Left ventricle myocardium inferior (tissue), 1 donor: ENCODE measurements at regions not wholly inside any gene's neighbourhood (a gene's known extent, or its start where the extent isn't known, plus 50 kb on each side); places are given as distances from the start of the nearest gene placed in this dataset.
A peak's percentile ranks its signal among the peaks of the same experiment; 100 is the strongest.

Experiments
- DNase-seq: peaks from one replicate; pipeline ENCODE4 v3.0.0-alpha.2; 2020
- H3K27ac ChIP-seq: fragments of 200-600 bp; replicated peaks from 2 replicates; pipeline ENCODE4 v1.8.0; 2021
- H3K27me3 ChIP-seq: fragments of 200-600 bp; 2 replicates; pipeline ENCODE4 v1.8.0; 2021; ENCODE audit warnings: low read depth
- H3K36me3 ChIP-seq: fragments of 200-600 bp; 2 replicates; pipeline ENCODE4 v1.8.0; 2021
- H3K4me1 ChIP-seq: fragments of 200-600 bp; 2 replicates; pipeline ENCODE4 v1.8.0; 2021
- H3K4me3 ChIP-seq: fragments of 200-600 bp; 2 replicates; pipeline ENCODE4 v1.8.0; 2021; ENCODE audit warnings: mild to moderate bottlenecking, moderate library complexity
- H3K9me3 ChIP-seq: fragments of 200-600 bp; replicated peaks from 2 replicates; pipeline ENCODE4 v1.8.0; 2021
- CTCF ChIP-seq: fragments of 200-600 bp; IDR thresholded peaks from 2 replicates; pipeline ENCODE4 v1.8.0; 2021; ENCODE audit warnings: antibody characterized with exemption, mild to moderate bottlenecking, borderline replicate concordance
- intact Hi-C: fragments of 100-400 bp; cut with micrococcal nuclease; formaldehyde crosslinking; loops from one replicate; pipeline ENCODE4 v1.11.0; 2022
- donor health status: DM: no; HTN: yes; CAD: no; lungs with severe emphysema.

- intact Hi-C loops = no loop called here
- Histone ChIP-seq H3K36me3 (no peaks in the 10 kb centered on the region), H3K27ac (no peak overlapping the region), H3K9me3 (peaks cover 5% of the 10 kb centered on the region), H3K4me1 (peaks cover 41% of the 10 kb centered on the region), H3K27me3 (peaks cover 80% of the 10 kb centered on the region), H3K4me3 (no peak overlapping the region)
- DNase-seq = no peak
- no peak for TF ChIP-seq CTCF
Observed at GRCh38 chr22:49668402-49668801, 159.3 kb downstream of the BRD1 start.

GRCh38 chr22:49667236-49667635 lies 160.4 kb downstream of the BRD1 start:
- peak; percentile 52 for DNase-seq
- H3K27me3 ChIP-seq = peaks cover 86% of the 10 kb centered on the region

GRCh38 chr22:49666146-49666809 lies 161.4 kb downstream of the BRD1 start:
- Histone ChIP-seq H3K4me3 (peak overlapping the region; percentile 38), H3K4me1 (peaks cover 40% of the 10 kb centered on the region)

More at GRCh38 chr22:49667236-49667635, 160.4 kb downstream of the BRD1 start:
- intact Hi-C loops = no loop called here
- no peak for TF ChIP-seq CTCF
- Histone ChIP-seq H3K4me1 (peaks cover 41% of the 10 kb centered on the region), H3K36me3 (no peaks in the 10 kb centered on the region), H3K4me3 (peak overlapping the region; percentile 38), H3K9me3 (peaks cover 5% of the 10 kb centered on the region), H3K27ac (peak overlapping the region; percentile 82)

GRCh38 chr22:49664891-49665290 lies 162.8 kb downstream of the BRD1 start:
- Histone ChIP-seq H3K4me1 (peaks cover 28% of the 10 kb centered on the region), H3K36me3 (no peaks in the 10 kb centered on the region), H3K4me3 (peak overlapping the region; percentile 3), H3K9me3 (peaks cover 5% of the 10 kb centered on the region), H3K27ac (peak overlapping the region; percentile 23), H3K27me3 (peaks cover 86% of the 10 kb centered on the region)
- TF ChIP-seq CTCF = no peak
- intact Hi-C loops = no loop called here
- DNase-seq = no peak

More at GRCh38 chr22:49666146-49666809, 161.4 kb downstream of the BRD1 start:
- intact Hi-C loops = no loop called here
- Histone ChIP-seq H3K9me3 (peaks cover 5% of the 10 kb centered on the region), H3K36me3 (no peaks in the 10 kb centered on the region), H3K27me3 (peaks cover 86% of the 10 kb centered on the region), H3K27ac (peak overlapping the region; percentile 82)
- no peak for DNase-seq
- TF ChIP-seq CTCF = no peak

GRCh38 chr22:49664371-49664881 lies 163.2 kb downstream of the BRD1 start:
- H3K27ac ChIP-seq = peak overlapping the region; percentile 23
- peaks cover 33% of the 10 kb centered on the region for H3K4me1 ChIP-seq
- H3K27me3 ChIP-seq = peaks cover 86% of the 10 kb centered on the region
- DNase-seq = no peak
- peaks cover 3% of the 10 kb centered on the region for H3K9me3 ChIP-seq
- peak overlapping the region; percentile 3 for H3K4me3 ChIP-seq
- intact Hi-C loops = no loop called here
- no peak for TF ChIP-seq CTCF
- no peaks in the 10 kb centered on the region for H3K36me3 ChIP-seq
